ENCODE measurements at regions not wholly inside any gene's neighbourhood (a gene's known extent, or its start where the extent isn't known, plus 50 kb on each side); places are given as distances from the start of the nearest gene placed in this dataset.

GRCh38 chr1:234541286-234541975 is 62.5 kb upstream of the TARBP1 start:
- Histone ChIP-seq H3K4me3 (ENCODE audit: low read depth in 1 of 3, low read length in 3 of 3) (no peak overlapping the region), H3K36me3 (ENCODE audit: control insufficient read depth in 4 of 4, insufficient read depth in 3 of 4, low read depth in 1 of 4, low read length in 3 of 4) (no peaks in the 10 kb centered on the region), H3K4me1 (ENCODE audit: control insufficient read depth in 4 of 4, insufficient read depth in 4 of 4, low read length in 3 of 4) (peaks cover 13 to 51% (median 38%) of the 10 kb centered on the region in 4 donors), H3K9me3 (ENCODE audit: control insufficient read depth in 4 of 4, low read length in 3 of 4) (no peaks in the 10 kb centered on the region), H3K27ac (ENCODE audit: low read depth in 1 of 2, low read length in 2 of 2) (no peak overlapping the region), H3K9ac (ENCODE audit: low read depth in 1 of 2, low read length in 2 of 2) (no peak overlapping the region), H3K27me3 (ENCODE audit: control insufficient read depth in 4 of 4, insufficient read depth in 4 of 4, low read length in 3 of 4) (no peaks in the 10 kb centered on the region)
- 96% methylated on average over 5 of the region's 5 CpGs for WGBS
- no peak for TF ChIP-seq JUND (IDR thresholded peaks at IDR 0.05)
- TF ChIP-seq YY1 (IDR thresholded peaks at IDR 0.05), result no peak
- no peak for TF ChIP-seq CTCF (IDR thresholded peaks at IDR 0.05; ENCODE audit: low read depth, low read length, missing input control)
- no peak for TF ChIP-seq GABPA (IDR thresholded peaks at IDR 0.05 in 1 of 2, conservative IDR thresholded peaks at IDR 0.05 in 1 of 2)
- no peak for TF ChIP-seq REST (IDR thresholded peaks at IDR 0.05)
- TF ChIP-seq TAF1 (conservative IDR thresholded peaks at IDR 0.05), result no peak
- TF ChIP-seq SP1 (IDR thresholded peaks at IDR 0.05), result no peak
- TF ChIP-seq ZBTB33 (IDR thresholded peaks at IDR 0.05), result no peak
- no peak for TF ChIP-seq ATF3 (IDR thresholded peaks at IDR 0.05)
- no peak for TF ChIP-seq RAD21 (IDR thresholded peaks at IDR 0.05)
- no peak for TF ChIP-seq FOXA1 (IDR thresholded peaks at IDR 0.05)
- TF ChIP-seq EGR1 (IDR thresholded peaks at IDR 0.05; ENCODE audit: low read depth in 2 of 2), result no peak
- no peak for TF ChIP-seq RXRA (IDR thresholded peaks at IDR 0.05)
- TF ChIP-seq NR2F2 (IDR thresholded peaks at IDR 0.05), result no peak
- TF ChIP-seq FOXA2 (IDR thresholded peaks at IDR 0.05), result no peak
- no peak for TF ChIP-seq MAX (IDR thresholded peaks at IDR 0.05)
- no peak for DNase-seq (ENCODE audit: low spot score)

Data from liver (tissue), 8 donors.